T follicular helper cell (primary cell): ENCODE measurements at regions not wholly inside any gene's neighbourhood (a gene's known extent, or its start where the extent isn't known, plus 50 kb on each side); places are given as distances from the start of the nearest gene placed in this dataset.

Experiments used
- DNase-seq: peaks from one replicate; pipeline ENCODE4 v3.0.0-alpha.2; 2020; ENCODE audit warnings: low read depth

DNA sequence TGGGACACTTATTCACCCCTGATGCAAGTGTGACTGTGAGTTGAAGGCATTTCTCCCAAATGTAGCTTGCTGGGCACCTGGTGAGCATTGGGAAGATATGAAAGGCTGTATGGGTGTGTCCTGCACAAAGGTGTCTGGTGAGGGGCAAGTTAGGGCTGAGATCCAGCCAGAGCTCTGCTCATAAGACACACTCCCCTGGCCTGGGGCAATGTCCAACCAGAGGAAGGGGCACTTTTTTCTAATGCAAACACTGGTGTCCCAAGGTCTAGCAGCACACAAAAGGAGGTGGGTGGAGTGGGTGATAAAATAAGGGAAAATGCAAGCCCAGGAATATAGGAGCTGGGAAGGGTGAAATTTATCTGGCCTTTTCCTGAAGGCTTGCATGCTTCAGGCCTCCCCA lies 57.0 kb upstream of the TRABD2B start:
- no peak for DNase-seq

DNA sequence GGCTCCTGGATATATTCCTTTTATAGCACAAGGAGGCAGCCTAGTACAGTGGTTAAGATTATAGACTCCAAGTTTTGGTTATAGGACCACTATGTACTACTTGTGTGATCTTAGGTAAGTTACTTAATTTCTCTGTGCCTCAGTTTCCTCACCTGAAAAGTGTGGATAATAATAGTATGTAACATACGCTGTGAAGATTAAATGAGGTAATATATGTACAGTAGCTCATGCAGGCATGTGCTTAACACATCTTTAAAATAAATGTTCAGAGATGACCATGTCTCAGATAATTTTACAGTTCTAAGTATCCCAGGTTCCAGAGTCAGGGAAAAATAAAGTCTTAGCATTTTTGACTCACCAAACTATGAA lies 55.7 kb upstream of the TRABD2B start:
- no peak for DNase-seq

DNA sequence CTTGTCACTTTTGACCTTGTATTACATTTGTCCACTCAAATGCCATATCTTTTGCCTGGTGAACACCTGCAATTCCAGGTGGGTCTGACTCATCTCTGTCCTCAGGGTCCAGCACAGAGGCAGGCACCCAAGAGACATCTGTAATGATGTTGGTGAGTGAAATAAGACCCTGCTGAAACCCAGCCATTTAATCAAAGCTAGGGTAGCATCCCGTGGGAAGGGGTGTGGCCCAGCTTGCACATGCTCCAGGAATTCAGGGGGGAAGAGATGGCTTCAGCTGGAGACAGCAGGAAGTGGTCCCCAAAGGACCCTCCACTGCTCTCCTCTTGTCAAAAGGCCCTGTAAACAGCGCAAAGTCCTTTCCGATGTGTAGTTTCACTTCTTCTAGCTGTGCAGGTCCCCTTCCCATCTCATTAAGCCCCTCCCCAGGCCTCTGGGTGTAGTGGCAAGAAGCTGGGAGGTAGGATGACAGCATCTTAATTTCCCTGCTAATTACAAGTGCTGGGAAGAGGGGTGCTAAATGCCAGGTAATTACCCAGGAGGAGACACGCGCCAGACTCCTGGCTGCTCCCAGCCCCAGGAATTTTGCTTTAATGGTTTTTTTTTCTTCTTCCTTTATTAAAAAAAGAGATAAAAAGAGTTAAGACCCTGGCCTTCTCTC lies 54.4 kb upstream of the TRABD2B start:
- no peak for DNase-seq

DNA sequence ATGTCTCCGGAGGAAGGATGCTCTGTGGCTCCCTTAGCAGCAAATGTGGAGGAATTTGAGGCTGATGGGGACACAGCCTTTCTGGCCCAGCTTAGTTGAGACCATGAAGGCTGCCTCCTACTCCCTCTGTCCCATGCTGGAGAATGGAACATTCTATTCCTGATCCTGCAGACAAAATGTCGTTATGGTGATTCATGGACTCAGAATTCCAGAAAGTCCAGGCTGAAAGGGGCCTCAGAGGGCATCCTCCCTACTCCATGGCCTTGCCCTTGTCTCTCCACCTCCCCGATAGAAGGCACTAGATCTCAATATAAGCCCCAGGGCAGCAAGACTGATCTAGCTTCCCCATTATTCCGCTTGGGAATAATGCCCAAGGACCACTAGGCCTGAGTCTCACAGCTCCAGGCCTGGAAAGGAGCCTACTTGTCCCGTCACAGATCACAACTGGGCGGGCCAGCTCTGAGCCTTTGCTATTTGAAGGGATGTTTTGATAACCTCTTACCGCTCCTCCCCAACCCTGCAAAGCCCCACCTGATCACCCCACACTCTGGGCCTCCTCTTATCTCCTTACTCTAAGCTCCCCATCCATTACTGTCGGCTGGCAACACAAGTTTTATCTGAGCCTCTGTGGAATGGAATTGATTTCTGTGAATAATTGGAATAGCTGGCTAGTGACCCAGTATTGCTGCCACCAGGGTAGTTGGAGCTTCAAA lies 52.8 kb upstream of the TRABD2B start:
- no peak for DNase-seq

DNA sequence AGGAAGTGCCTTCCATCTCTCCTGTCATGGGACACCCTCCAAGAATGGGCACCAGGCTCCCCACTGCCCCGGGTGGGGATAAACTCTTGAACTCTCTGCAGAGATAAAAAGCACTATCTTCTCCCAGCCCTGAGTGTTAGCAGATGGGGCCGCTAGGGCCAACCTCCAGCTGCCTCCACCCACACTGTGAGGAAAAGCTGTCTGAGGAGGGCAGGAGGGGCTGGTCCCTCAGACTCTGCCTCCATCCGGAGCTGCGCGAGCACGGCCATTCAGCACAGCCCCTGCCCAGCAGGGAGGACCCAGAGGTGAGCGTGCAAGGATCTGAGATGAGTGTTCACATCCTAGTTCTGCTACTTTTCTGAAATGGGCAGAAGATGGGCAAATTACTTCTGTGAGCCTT lies 51.8 kb upstream of the TRABD2B start:
- no peak for DNase-seq

DNA sequence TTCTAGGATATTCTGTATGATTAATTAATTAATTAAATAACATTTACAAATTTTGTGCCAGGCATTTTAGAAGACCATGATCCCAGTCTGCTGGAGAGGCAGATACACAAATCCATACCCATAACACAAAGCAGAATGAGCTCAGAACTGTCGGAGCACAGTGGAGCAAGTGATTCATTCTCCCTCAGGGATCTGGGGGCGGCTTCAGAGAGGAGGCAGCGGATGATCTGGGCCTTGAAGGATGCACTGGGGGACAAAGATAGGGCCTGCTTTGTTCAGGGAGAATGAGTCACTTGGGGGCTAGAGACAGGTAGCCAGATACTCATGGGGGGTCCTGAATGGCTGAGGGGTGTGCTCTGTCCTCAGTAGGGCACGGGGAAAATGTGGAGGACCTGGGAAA lies 50.9 kb upstream of the TRABD2B start:
- no peak for DNase-seq

DNA sequence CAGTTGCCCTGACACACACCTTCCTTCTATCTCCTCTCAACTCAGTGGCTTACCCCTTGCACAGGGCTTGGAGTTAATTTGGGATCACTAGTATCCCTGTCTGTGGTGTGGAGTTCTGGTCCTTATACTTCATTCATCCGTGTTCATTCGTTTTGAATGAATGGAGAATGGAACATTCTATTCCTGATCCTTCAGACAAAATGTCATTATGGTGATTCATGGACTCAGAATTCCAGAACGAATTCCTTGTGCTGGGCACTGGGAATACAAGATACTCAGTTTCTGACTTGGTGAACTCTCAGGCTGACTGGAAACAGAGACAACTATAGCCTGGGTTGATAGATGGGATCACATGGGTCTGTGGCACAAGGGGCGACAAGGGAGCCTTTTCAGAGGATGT lies 49.9 kb upstream of the TRABD2B start:
- DNase-seq, result no peak
